ENCODE measurements at regions not wholly inside any gene's neighbourhood (a gene's known extent, or its start where the extent isn't known, plus 50 kb on each side); places are given as distances from the start of the nearest gene placed in this dataset.

GRCh38 chr2:11955884-11956291 lies 209.5 kb downstream of the LPIN1 start:
- no peak for TF ChIP-seq CTCF (IDR thresholded peaks at IDR 0.05)
- TF ChIP-seq ZFX (IDR thresholded peaks at IDR 0.05; ENCODE audit: borderline replicate concordance) = no peak

Data from 22Rv1 (cell line).